HUES6 (cell line): ENCODE measurements at regions not wholly inside any gene's neighbourhood (a gene's known extent, or its start where the extent isn't known, plus 50 kb on each side); places are given as distances from the start of the nearest gene placed in this dataset.

Experiments
- H3K27ac ChIP-seq: 2 replicates; pipeline ENCODE4 v1.7.0; 2013; ENCODE audit warnings: low read depth, mild to moderate bottlenecking, low read length, inconsistent platforms
- H3K27me3 ChIP-seq: 2 replicates; pipeline ENCODE4 v1.6.1; 2013; ENCODE audit warnings: low read length; ENCODE audit not compliant: control insufficient read depth, insufficient read depth
- H3K36me3 ChIP-seq: 2 replicates; pipeline ENCODE4 v1.6.1; 2013; ENCODE audit warnings: low read length; ENCODE audit not compliant: control insufficient read depth, insufficient read depth
- H3K4me1 ChIP-seq: 2 replicates; pipeline ENCODE4 v1.6.1; 2013; ENCODE audit warnings: low read length; ENCODE audit not compliant: control insufficient read depth, insufficient read depth
- H3K4me3 ChIP-seq: 2 replicates; pipeline ENCODE4 v1.5.1; 2013; ENCODE audit warnings: low read depth, low read length
- H3K9ac ChIP-seq: one replicate; pipeline ENCODE4 v1.6.1; 2013; ENCODE audit warnings: mild to moderate bottlenecking, low read length
- H3K9me3 ChIP-seq: 2 replicates; pipeline ENCODE4 v1.6.1; 2013; ENCODE audit warnings: low read depth, low read length; ENCODE audit not compliant: control insufficient read depth, insufficient read depth

- no peak overlapping the region for H3K4me3 ChIP-seq
- H3K4me1 ChIP-seq: peaks cover 25% of the 10 kb centered on the region
- no peak overlapping the region for H3K9ac ChIP-seq
- H3K27ac ChIP-seq: no peak overlapping the region
- H3K27me3 ChIP-seq: no peaks in the 10 kb centered on the region
- H3K9me3 ChIP-seq: peaks cover 1% of the 10 kb centered on the region; the same call in 1 of the 2 replicates
- H3K36me3 ChIP-seq: no peaks in the 10 kb centered on the region
Measured at GRCh38 chr14:26930576-26930975, 332.7 kb upstream of the NOVA1 start.

GRCh38 chr14:26932606-26933005 lies 334.8 kb upstream of the NOVA1 start:
- peaks cover 10% of the 10 kb centered on the region for H3K4me1 ChIP-seq
- no peak overlapping the region for H3K4me3 ChIP-seq
- H3K27ac ChIP-seq: no peak overlapping the region
- H3K27me3 ChIP-seq: no peaks in the 10 kb centered on the region
- no peaks in the 10 kb centered on the region for H3K36me3 ChIP-seq
- H3K9me3 ChIP-seq: peaks cover 5% of the 10 kb centered on the region; the same call in 1 of the 2 replicates
- no peak overlapping the region for H3K9ac ChIP-seq

GRCh38 chr14:26933431-26933830 lies 335.6 kb upstream of the NOVA1 start:
- Histone ChIP-seq H3K27me3 (no peaks in the 10 kb centered on the region), H3K4me1 (peaks cover 6% of the 10 kb centered on the region), H3K9ac (no peak overlapping the region), H3K36me3 (no peaks in the 10 kb centered on the region), H3K9me3 (peaks cover 5% of the 10 kb centered on the region; the same call in 1 of the 2 replicates), H3K27ac (no peak overlapping the region), H3K4me3 (no peak overlapping the region)

- Histone ChIP-seq H3K9me3 (peaks cover 5% of the 10 kb centered on the region; the same call in 1 of the 2 replicates), H3K27ac (no peak overlapping the region), H3K27me3 (no peaks in the 10 kb centered on the region), H3K4me1 (peaks cover under 1% of the 10 kb centered on the region), H3K36me3 (no peaks in the 10 kb centered on the region), H3K9ac (no peak overlapping the region), H3K4me3 (no peak overlapping the region)
Measured at GRCh38 chr14:26934151-26934550, 336.3 kb upstream of the NOVA1 start.

- no peaks in the 10 kb centered on the region for H3K27me3 ChIP-seq
- H3K36me3 ChIP-seq: no peaks in the 10 kb centered on the region
- no peak overlapping the region for H3K9ac ChIP-seq
- no peak overlapping the region for H3K27ac ChIP-seq
- no peak overlapping the region for H3K4me3 ChIP-seq
- H3K4me1 ChIP-seq: no peaks in the 10 kb centered on the region; the same call in 1 of the 2 replicates
- H3K9me3 ChIP-seq: peaks cover 5% of the 10 kb centered on the region; the same call in 1 of the 2 replicates
Measured at GRCh38 chr14:26935733-26936132, 337.9 kb upstream of the NOVA1 start.

- Histone ChIP-seq H3K36me3 (no peaks in the 10 kb centered on the region), H3K9ac (no peak overlapping the region), H3K4me1 (peaks cover 14% of the 10 kb centered on the region), H3K27me3 (no peaks in the 10 kb centered on the region), H3K27ac (no peak overlapping the region), H3K4me3 (no peak overlapping the region), H3K9me3 (peaks cover 5% of the 10 kb centered on the region; the same call in 1 of the 2 replicates)
Measured at GRCh38 chr14:26938054-26938453, 340.2 kb upstream of the NOVA1 start.

GRCh38 chr14:26939755-26940154 lies 341.9 kb upstream of the NOVA1 start:
- H3K4me1 ChIP-seq: peaks cover 15% of the 10 kb centered on the region
- H3K9me3 ChIP-seq: peaks cover 5% of the 10 kb centered on the region; the same call in 1 of the 2 replicates
- H3K4me3 ChIP-seq: no peak overlapping the region
- H3K9ac ChIP-seq: no peak overlapping the region
- no peaks in the 10 kb centered on the region for H3K27me3 ChIP-seq
- no peak overlapping the region for H3K27ac ChIP-seq
- H3K36me3 ChIP-seq: no peaks in the 10 kb centered on the region

GRCh38 chr14:26941521-26941920 lies 343.7 kb upstream of the NOVA1 start:
- 0 out of 2 replicates have a peak, but pooled peaks cover 2% of the 10 kb centered on the region for H3K9me3 ChIP-seq
- H3K4me3 ChIP-seq: no peak overlapping the region
- no peak overlapping the region for H3K27ac ChIP-seq
- H3K9ac ChIP-seq: no peak overlapping the region
- no peaks in the 10 kb centered on the region for H3K36me3 ChIP-seq
- peaks cover 15% of the 10 kb centered on the region for H3K4me1 ChIP-seq
- no peaks in the 10 kb centered on the region for H3K27me3 ChIP-seq

- H3K27me3 ChIP-seq: no peaks in the 10 kb centered on the region
- no peaks in the 10 kb centered on the region for H3K36me3 ChIP-seq
- H3K9ac ChIP-seq: no peak overlapping the region
- H3K4me3 ChIP-seq: no peak overlapping the region
- no peaks in the 10 kb centered on the region for H3K9me3 ChIP-seq
- H3K4me1 ChIP-seq: peaks cover 4% of the 10 kb centered on the region; the same call in 1 of the 2 replicates
- H3K27ac ChIP-seq: no peak overlapping the region
Measured at GRCh38 chr14:26947265-26947664, 349.4 kb upstream of the NOVA1 start.

GRCh38 chr14:26959437-26959836 lies 361.6 kb upstream of the NOVA1 start:
- no peaks in the 10 kb centered on the region for H3K9me3 ChIP-seq
- no peak overlapping the region for H3K27ac ChIP-seq
- no peak overlapping the region for H3K4me3 ChIP-seq
- H3K9ac ChIP-seq: no peak overlapping the region
- peaks cover 20% of the 10 kb centered on the region; the same call in 1 of the 2 replicates for H3K4me1 ChIP-seq
- H3K36me3 ChIP-seq: no peaks in the 10 kb centered on the region
- H3K27me3 ChIP-seq: no peaks in the 10 kb centered on the region

GRCh38 chr14:26959972-26960660 lies 362.3 kb upstream of the NOVA1 start:
- H3K36me3 ChIP-seq: no peaks in the 10 kb centered on the region
- no peak overlapping the region for H3K27ac ChIP-seq
- H3K9ac ChIP-seq: no peak overlapping the region
- H3K4me3 ChIP-seq: no peak overlapping the region
- H3K27me3 ChIP-seq: no peaks in the 10 kb centered on the region
- H3K4me1 ChIP-seq: peaks cover 20% of the 10 kb centered on the region; the same call in 1 of the 2 replicates
- H3K9me3 ChIP-seq: no peaks in the 10 kb centered on the region
